Cardiac muscle cell (in vitro differentiated cells and primary cell): ENCODE measurements at regions not wholly inside any gene's neighbourhood (a gene's known extent, or its start where the extent isn't known, plus 50 kb on each side); places are given as distances from the start of the nearest gene placed in this dataset.
"Not testable (repeated sequence)": the region's sequence is repeated elsewhere in the genome, so short reads cannot be mapped to it uniquely, and the experiment has no call there.

ENCODE experiments used
- DNase-seq, 2 donors: peaks; one replicate each; pipeline versions ENCODE4 v3.0.0 to v3.0.0-alpha.2; 2010 to 2017; ENCODE audit warnings: low read depth in 1 of 2, low spot score in 1 of 2
- H3K27ac ChIP-seq: fragments of 200-600 bp; sonication (generic); 2 replicates; pipeline ENCODE4 v1.5.1; 2016
- H3K27me3 ChIP-seq: fragments of 200-600 bp; sonication (generic); 2 replicates; pipeline ENCODE4 v1.6.0; 2016; ENCODE audit warnings: control low read depth
- H3K36me3 ChIP-seq: fragments of 200-600 bp; sonication (generic); 2 replicates; pipeline ENCODE4 v1.5.1; 2016; ENCODE audit warnings: control low read depth
- H3K4me1 ChIP-seq: fragments of 200-600 bp; sonication (generic); 2 replicates; pipeline ENCODE4 v1.8.1; 2017; ENCODE audit warnings: low read depth, mild to moderate bottlenecking, mixed run types
- H3K4me3 ChIP-seq: fragments of 200-600 bp; sonication (generic); 2 replicates; pipeline ENCODE4 v1.5.1; 2016; ENCODE audit warnings: mild to moderate bottlenecking
- H3K9me3 ChIP-seq: fragments of 200-600 bp; sonication (generic); 2 replicates; pipeline ENCODE4 v1.5.1; 2017; ENCODE audit warnings: low read depth, mild to moderate bottlenecking, control low read depth
- TF ChIP-seq, protein P1 (sequence below): IDR thresholded peaks from 2 replicates; pipeline ENCODE4 v1.5.1; 2012; ENCODE audit warnings: low read depth, mild to moderate bottlenecking, low read length

DNA sequence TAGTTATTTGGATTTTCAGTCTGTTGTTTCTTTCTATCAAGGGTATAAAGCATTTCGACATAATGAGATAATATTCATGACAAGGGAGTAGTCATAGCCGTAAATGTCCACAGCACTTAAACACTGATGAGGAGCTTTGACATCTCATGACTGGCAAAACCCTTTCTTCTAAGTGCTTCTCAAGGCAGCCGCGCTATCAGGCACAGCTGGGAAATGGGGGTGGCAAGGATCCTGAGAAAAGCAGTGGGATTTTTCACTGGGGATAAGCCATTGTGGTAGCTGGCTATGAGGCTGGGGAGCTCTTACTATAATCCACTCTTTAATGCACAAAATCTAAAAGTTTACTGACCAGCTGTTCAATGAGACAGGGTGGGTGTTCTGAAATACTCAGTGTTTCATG, 493.2 kb upstream of the KLF6 start:
- DNase-seq = peak in 1 of 2 donors; percentile 25
- TF ChIP-seq, protein P1, sequence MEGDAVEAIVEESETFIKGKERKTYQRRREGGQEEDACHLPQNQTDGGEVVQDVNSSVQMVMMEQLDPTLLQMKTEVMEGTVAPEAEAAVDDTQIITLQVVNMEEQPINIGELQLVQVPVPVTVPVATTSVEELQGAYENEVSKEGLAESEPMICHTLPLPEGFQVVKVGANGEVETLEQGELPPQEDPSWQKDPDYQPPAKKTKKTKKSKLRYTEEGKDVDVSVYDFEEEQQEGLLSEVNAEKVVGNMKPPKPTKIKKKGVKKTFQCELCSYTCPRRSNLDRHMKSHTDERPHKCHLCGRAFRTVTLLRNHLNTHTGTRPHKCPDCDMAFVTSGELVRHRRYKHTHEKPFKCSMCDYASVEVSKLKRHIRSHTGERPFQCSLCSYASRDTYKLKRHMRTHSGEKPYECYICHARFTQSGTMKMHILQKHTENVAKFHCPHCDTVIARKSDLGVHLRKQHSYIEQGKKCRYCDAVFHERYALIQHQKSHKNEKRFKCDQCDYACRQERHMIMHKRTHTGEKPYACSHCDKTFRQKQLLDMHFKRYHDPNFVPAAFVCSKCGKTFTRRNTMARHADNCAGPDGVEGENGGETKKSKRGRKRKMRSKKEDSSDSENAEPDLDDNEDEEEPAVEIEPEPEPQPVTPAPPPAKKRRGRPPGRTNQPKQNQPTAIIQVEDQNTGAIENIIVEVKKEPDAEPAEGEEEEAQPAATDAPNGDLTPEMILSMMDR = no peak
- H3K27ac ChIP-seq = no peak overlapping the region

DNA sequence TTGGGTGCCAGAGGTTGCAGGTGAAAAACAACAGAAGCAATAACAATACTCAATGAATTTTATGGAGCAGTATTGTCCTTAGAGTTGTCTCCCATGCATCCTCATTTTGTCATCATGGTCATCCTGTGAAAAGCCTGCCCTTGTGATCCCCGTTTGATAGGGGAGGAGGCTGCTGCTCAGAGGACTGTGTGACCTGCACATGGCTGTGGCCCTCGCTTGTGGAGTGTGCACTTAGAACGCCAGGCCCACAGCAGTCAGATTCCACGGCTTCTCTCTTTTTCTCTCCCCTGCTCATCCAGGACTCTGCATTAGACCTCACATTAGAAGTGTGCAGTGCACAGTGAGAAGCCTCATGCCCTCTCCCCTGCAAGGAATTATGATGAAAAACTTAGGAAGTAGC, 491.1 kb upstream of the KLF6 start:
- Histone ChIP-seq H3K4me3 (no peak overlapping the region), H3K4me1 (peaks cover 10% of the 10 kb centered on the region), H3K27me3 (no peaks in the 10 kb centered on the region), H3K9me3 (no peaks in the 10 kb centered on the region), H3K27ac (no peak overlapping the region), H3K36me3 (no peaks in the 10 kb centered on the region)
- no peak for DNase-seq
- TF ChIP-seq, protein P1 = no peak

More for the DNA sequence above, 493.2 kb upstream of the KLF6 start:
- Histone ChIP-seq H3K4me1 (peaks cover 10% of the 10 kb centered on the region), H3K27me3 (no peaks in the 10 kb centered on the region), H3K4me3 (no peak overlapping the region), H3K9me3 (no peaks in the 10 kb centered on the region), H3K36me3 (no peaks in the 10 kb centered on the region)

DNA sequence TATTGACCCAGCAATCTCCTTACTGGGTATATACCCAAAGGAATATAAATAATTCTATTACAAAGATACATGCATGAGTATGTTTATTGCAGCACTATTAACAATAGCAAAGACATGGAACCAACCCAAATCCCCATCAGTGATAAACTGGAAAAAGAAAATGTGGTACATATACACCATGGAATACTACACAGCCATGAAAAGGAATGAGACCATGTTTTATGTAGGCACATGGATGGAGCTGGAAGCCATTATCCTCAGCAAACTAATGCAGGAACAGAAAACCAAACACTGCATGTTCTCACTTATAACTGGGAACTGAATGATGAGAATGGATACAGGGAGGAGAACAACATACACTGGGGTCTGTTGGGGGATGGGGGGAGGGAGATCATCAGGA, 489.7 kb upstream of the KLF6 start:
- not testable (repeated sequence) for H3K9me3 ChIP-seq, DNase-seq, H3K4me3 ChIP-seq, H3K27ac ChIP-seq, H3K4me1 ChIP-seq, H3K36me3 ChIP-seq, H3K27me3 ChIP-seq

DNA sequence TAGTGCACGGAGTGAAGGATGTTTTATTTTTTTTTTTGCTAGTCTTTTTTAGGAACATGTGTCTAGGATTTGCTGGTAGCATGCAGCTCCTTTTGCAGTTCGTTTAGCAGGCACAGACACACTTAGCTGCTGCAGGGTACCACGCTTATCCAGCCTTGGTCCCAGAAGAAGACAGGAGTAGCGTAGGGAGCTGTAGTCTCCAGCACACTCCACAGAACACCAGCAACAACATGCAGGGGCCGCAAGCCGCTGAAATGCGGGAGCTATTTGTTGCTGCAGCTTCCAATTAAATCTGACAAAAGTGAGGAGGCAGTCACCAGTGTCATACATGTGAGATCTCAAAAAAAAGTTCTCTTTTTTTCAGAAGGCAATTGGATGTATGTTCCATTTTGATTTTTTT, 486.2 kb upstream of the KLF6 start:
- H3K4me1 ChIP-seq = no peaks in the 10 kb centered on the region
- no peak overlapping the region for H3K4me3 ChIP-seq
- H3K27me3 ChIP-seq = no peaks in the 10 kb centered on the region
- no peak overlapping the region for H3K27ac ChIP-seq
- DNase-seq = no peak
- H3K36me3 ChIP-seq = no peaks in the 10 kb centered on the region
- TF ChIP-seq, protein P1 = no peak
- no peaks in the 10 kb centered on the region for H3K9me3 ChIP-seq

DNA sequence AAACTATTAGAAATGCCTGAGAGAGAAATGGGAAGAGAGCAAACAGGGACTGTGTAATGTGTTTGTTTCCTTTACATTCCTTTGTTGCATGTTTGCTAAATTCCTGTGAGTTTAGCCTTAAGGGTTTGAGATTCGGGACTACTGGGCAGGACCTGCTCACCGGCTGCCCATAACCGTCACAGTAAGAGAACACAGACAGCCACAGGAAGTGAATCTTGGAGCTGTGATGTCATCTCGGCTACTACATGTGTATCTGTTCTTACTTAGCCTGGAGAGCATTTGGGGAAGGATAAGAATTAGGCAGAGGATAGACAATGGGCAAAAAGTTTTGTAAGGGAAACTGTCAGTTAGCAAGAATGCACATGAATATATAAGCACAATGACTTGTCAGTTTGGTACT, 485.1 kb upstream of the KLF6 start:
- Histone ChIP-seq H3K27me3 (no peaks in the 10 kb centered on the region), H3K4me1 (no peaks in the 10 kb centered on the region)
- TF ChIP-seq, protein P1 = no peak

DNA sequence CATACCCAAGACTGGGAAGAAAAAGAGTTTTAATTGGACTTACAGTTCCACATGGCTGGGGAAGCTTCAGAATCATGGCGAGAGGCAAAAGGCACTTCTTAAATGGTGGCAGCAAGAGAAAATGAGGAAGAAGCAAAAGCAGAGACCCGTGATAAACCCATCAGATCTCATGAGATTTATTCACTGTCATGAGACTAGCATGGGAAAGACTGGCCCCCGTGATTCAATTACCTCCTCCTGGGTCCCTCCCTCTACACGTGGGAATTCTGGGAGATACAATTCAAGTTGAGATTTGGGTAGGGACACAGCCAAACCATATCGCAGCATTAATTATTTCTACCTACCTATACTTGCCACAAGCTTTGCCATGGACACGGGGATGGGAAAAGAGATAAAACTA, 483.5 kb upstream of the KLF6 start:
- H3K9me3 ChIP-seq, H3K4me1 ChIP-seq, H3K4me3 ChIP-seq, DNase-seq, H3K27ac ChIP-seq, H3K36me3 ChIP-seq, H3K27me3 ChIP-seq: not testable (repeated sequence)

More for the DNA sequence above, 485.1 kb upstream of the KLF6 start:
- Histone ChIP-seq H3K9me3 (no peaks in the 10 kb centered on the region), H3K36me3 (no peaks in the 10 kb centered on the region), H3K4me3 (no peak overlapping the region), H3K27ac (no peak overlapping the region)
- peak in 1 of 2 donors; percentile 84 for DNase-seq
